Frontal cortex (tissue), 3 donors: ENCODE measurements at regions not wholly inside any gene's neighbourhood (a gene's known extent, or its start where the extent isn't known, plus 50 kb on each side); places are given as distances from the start of the nearest gene placed in this dataset.
"Not testable (repeated sequence)": the region's sequence is repeated elsewhere in the genome, so short reads cannot be mapped to it uniquely, and the experiment has no call there.

Experiments
- DNase-seq, 2 donors: peaks; one replicate each; pipeline ENCODE4 v3.0.0; 2012; ENCODE audit warnings: low spot score in 2 of 2
- FAIRE-seq: peaks from 2 replicates; lab custom pipeline; 2012; peaks lifted over from hg19 to GRCh38; lab: Jason Lieb, UNC
- donor health status: control.
- donor health status: control.
- donor health status: control.

GRCh38 chr20:4445784-4446183, 196.7 kb upstream of the ADRA1D start:
- FAIRE-seq = no peak

DNA sequence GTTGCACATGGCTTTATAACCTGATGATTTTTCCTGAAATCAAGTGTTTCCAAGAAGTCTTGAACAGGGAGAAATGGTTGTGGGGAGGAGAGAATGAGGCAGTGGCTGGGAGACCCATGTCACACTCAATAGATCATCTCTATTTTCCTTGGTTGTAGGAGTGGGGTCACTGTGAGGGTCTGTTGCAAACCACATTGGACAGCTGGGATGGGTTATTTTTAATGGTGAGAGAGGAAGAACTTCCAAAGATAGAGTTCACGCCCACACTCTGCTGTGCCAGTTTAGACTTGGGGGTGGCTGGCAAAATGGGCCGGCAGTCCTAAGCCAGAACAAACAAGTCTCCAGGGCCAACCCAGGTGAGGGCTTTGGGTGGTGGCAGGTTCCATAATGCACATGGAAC, 196.2 kb upstream of the ADRA1D start:
- DNase-seq (no peak), FAIRE-seq (no peak)

More at GRCh38 chr20:4445784-4446183, 196.7 kb upstream of the ADRA1D start:
- DNase-seq = no peak

DNA sequence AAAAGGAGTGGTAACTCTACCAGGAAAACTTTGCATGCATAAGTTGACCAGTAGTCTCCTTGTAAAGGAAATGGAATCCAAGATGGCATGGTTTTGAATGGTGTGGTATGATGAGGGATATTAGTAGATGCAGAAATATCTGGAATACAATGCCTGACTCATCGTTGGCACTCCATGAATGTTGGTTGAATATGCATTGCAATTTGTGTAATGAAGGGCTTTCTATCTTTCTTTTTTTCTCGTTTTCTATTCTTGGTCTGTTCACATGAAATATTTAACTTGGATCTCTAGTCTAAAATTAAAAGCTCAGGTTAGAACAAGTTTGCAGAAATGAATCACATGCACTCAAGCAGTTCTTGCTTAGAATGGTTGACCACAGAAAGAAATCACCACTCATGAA, 195.3 kb upstream of the ADRA1D start:
- no peak for DNase-seq
- no peak for FAIRE-seq

DNA sequence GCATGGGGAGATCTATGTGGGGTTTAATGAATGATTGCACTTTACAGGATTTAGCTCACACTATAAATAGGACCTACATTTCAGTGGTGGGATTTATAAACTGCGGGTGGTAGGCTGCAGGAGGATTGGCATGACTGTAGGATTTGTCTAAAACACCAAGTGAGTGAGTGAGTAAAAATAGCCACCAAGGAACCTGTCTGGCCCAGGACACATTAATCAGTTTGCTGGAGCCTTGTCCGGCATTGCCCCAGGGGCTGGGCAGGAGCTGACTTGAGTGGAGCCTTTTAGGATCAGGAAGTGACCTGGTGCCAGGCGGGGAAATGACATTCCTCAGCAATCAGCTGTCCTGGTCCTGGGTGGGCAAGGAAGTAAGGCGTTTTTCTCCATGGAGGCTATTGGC, 193.9 kb upstream of the ADRA1D start:
- DNase-seq (no peak), FAIRE-seq (no peak)

- FAIRE-seq (no peak), DNase-seq (no peak)
Measured at GRCh38 chr20:4441871-4442270, 192.8 kb upstream of the ADRA1D start.

- DNase-seq = no peak
- no peak for FAIRE-seq
Measured at GRCh38 chr20:4441191-4441590, 192.1 kb upstream of the ADRA1D start.

- FAIRE-seq (no peak), DNase-seq (no peak)
Measured at GRCh38 chr20:4439461-4439860, 190.4 kb upstream of the ADRA1D start.

DNA sequence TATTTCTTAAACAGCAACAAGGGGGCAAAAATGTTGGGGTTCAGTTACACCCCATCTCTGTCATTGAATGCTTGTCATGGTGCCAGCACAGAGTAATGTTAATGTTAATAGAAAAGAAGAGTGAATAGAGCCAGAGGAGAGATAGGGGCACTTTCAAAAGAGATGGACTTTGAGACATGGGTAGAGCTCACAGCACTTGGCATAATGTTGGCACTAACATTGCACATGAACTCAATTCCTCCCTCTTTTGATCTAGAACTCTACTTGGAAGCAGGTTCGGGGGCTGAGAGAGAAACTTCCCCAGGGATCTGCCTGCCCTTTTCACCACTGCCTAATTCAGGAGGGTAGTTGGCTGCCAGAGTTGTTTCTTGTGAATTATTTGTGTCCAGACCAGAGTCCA, 188.0 kb upstream of the ADRA1D start:
- no peak for FAIRE-seq

DNA sequence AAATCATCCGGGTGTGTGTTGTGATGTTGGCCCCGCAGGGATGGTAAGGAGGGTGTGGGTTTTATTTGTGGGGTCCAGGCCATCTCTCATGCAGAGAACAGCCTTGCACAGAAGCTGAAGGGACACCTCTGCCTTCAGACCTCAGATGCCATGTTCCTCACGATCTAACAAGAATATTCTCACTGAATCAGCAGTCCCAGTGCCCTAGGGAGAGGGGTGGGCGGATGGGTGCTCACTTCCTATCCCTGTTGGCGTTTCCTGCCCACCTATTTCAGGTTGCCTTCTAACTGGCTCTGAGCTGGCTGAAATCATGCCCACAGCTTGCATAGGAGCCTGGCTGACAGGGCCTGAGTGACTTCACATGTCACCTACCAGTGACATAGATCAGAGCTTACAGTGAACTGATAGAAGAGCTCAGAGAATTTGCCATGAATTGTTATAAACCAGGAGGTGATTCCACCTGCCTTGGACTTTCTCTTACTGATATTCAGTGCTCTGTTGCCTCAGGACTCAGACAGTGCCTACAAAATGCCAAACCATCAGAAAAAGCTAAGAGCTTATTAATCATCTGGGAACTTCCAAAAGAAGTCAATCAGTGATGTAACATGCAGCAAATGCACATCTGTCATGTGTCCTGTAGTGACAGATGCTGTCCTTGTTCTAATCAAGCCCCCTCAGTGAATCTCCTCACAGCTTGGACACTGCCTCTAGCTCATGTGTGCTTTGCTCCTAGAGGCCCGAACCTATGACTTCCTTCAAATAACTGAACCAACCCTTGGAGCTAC, 186.8 kb upstream of the ADRA1D start:
- no peak for FAIRE-seq
- DNase-seq = no peak

More for the DNA sequence above, 188.0 kb upstream of the ADRA1D start:
- no peak for DNase-seq

GRCh38 chr20:4435225-4435624, 186.1 kb upstream of the ADRA1D start:
- FAIRE-seq = no peak

DNA sequence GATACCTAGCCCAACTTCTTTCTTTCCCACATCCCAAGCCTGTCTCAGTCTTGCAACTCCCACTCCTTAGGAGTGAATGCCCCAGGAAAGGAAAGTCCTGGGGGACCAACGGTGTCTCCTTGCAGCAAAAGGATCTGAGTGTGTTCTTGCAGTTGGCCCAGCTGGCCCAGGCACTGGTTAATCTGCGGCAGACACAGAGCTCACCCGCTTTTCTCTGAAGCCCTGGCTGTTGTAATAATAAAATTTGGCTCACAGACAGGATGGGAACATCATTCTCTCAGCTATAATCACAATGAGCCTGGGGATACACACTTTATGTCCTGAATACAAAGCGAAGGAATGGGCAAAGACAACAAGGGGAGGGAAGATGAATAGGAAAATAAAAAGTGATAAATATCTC, 185.6 kb upstream of the ADRA1D start:
- DNase-seq (no peak), FAIRE-seq (no peak)

More at GRCh38 chr20:4435225-4435624, 186.1 kb upstream of the ADRA1D start:
- DNase-seq = no peak

GRCh38 chr20:4431446-4431845, 182.4 kb upstream of the ADRA1D start:
- FAIRE-seq = no peak
- no peak for DNase-seq

- not testable (repeated sequence) for DNase-seq, FAIRE-seq
Measured at GRCh38 chr20:4430826-4431225, 181.7 kb upstream of the ADRA1D start.

DNA sequence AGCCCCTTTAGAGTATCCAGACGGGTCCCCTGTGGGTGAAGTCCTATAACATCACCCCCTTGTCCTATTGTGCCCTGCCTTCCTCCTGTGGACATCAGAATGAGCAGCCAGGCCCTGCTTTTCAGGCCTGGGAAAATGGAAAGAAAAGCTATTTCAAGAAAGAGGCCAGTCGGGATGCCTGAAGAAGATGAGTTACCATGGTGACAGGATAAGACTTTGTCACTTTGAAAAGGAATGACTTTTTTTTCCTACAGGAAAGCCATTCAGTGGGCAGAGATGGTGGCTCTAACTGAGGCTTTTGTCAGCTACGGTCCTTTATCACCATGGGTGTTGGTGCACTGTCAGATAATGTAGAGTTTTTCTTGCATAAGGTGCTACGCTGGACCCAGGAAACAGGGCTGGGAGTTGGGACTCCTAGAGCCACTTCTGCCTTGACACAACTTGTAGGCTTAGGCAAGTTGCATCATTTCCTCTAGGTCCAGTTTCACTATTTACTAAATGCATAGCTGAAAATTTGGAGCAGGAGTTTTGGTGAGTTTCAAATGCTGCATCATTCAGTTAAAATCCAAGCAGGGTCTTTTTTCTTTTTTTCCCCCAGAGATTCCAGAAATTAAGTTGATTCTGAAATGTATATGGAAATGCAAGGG, 179.0 kb upstream of the ADRA1D start:
- FAIRE-seq (no peak), DNase-seq (peak in 1 of 2 donors; percentile 28)

- FAIRE-seq (no peak), DNase-seq (no peak)
Measured at GRCh38 chr20:4418141-4418540, 169.1 kb upstream of the ADRA1D start.

GRCh38 chr20:4415281-4415680, 166.2 kb upstream of the ADRA1D start:
- no peak for DNase-seq
- no peak for FAIRE-seq

DNA sequence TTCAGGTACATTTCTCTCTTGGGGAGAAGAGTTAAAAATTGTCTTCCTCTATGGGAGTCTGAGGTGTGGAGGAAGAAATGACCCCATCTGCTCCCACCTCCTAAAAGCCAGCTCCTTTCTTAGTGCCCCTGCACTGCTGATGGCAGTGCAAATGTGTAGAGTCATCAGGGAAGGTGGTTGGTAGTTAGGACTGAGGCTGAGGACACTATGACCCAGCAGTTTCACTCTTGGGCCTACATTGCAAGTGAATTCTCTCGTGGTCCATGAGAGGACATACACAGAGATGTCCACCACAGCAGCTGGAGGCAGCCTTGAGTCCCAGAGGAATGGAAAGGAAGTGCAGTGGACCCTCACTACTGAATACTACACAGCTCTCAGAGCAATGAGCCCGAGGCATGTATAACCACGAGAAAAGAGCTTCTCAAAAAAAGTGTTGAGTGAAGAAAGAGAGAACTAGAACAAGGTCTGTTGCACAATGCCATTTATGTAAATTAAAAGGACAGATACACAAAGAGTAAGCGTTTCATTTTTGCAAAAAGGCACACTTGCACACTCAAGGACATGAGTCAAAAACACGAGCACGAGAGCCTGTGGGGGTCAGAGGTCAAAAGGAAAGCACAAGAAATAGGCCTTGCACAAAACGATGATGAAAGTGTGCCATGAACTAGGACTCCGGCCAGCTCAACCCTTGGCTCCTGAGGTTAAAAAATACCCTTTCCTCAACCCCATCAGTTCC, 164.4 kb upstream of the ADRA1D start:
- no peak for DNase-seq
- FAIRE-seq = no peak

GRCh38 chr20:4412216-4412615, 163.1 kb upstream of the ADRA1D start:
- no peak for FAIRE-seq

DNA sequence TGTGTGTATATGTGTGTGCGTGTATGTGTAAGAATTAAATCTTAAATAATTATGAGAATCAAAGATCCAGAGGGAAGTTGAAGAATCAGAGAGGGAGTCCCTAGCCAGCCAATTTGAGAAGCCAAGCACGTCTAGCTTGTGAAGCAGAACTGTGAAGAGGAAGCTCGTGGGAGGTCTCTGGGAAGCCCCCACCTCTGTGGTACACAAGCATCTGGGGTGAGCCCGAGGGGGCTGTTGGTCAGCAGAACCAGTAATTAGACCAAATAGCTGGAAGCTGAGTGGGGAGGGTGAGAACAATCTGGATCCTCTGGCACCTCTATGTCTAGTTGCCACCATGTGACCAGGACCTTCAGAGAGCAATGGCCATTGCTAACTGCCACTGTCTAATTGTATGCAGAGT, 162.7 kb upstream of the ADRA1D start:
- DNase-seq (no peak), FAIRE-seq (no peak)

More at GRCh38 chr20:4412216-4412615, 163.1 kb upstream of the ADRA1D start:
- DNase-seq = no peak

DNA sequence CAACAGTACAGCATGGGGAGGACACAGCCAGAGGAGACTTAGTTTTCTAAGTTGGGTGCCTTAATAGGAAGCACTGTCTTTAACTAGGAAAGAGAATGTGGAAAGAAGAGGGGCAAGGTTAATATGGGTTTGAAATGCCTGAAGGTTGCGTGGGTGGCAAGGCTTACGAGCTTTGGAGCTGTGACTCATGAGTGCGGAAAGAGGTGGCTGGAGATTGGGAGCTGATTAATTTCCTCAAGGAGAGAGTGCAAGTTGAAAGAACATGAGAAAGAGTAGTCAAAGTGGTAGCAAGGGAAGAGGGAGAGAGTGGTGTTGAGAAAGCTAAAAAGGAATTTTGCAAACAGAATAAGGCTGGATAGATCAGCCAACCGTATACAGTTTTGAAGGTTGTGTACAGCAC, 157.5 kb upstream of the ADRA1D start:
- FAIRE-seq (no peak), DNase-seq (no peak)

DNA sequence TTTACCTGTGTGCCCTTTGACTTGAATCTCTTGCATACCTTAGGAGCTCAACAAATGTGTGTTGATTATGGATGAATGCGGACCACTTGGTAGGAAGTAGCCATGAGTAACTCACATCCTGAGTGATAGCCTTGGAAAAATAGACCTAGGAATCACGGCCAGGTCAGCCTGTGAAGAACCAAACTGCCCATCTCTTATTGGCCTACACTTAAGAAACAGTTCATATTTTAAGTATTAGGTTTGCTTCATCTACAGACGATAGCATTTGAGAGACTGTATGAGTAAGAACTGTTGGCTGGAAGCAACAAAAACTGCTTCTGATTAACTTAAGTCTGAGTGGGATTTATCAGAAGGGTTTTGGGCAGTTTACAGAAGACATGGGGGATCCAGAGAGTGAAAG, 152.5 kb upstream of the ADRA1D start:
- FAIRE-seq (no peak), DNase-seq (no peak)
